ENCODE measurements at regions not wholly inside any gene's neighbourhood (a gene's known extent, or its start where the extent isn't known, plus 50 kb on each side); places are given as distances from the start of the nearest gene placed in this dataset.
"Not testable (repeated sequence)": the region's sequence is repeated elsewhere in the genome, so short reads cannot be mapped to it uniquely, and the experiment has no call there.

DNA sequence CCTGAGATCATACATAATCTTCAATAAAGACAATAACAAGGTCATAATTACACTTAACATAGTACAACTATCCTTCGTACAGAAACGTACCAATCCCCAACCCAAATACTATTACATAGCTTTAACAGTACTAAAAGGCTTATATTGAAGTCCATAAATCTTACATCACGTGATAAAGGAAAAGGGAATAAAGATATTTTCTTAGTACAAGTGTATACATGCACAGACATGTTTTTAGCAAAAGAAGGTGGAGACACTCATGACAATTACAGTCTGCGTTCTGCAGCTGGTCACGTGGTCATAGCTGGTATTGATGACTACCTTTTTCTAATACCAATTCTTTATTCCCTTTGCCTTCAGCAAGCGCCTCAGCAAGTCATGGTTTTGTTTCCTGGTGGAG is 464.5 kb upstream of the SLITRK5 start:
- H3K4me3 ChIP-seq (ENCODE audit: low read depth, low read length), result no peak overlapping the region
- TF ChIP-seq, protein P1, sequence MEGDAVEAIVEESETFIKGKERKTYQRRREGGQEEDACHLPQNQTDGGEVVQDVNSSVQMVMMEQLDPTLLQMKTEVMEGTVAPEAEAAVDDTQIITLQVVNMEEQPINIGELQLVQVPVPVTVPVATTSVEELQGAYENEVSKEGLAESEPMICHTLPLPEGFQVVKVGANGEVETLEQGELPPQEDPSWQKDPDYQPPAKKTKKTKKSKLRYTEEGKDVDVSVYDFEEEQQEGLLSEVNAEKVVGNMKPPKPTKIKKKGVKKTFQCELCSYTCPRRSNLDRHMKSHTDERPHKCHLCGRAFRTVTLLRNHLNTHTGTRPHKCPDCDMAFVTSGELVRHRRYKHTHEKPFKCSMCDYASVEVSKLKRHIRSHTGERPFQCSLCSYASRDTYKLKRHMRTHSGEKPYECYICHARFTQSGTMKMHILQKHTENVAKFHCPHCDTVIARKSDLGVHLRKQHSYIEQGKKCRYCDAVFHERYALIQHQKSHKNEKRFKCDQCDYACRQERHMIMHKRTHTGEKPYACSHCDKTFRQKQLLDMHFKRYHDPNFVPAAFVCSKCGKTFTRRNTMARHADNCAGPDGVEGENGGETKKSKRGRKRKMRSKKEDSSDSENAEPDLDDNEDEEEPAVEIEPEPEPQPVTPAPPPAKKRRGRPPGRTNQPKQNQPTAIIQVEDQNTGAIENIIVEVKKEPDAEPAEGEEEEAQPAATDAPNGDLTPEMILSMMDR (IDR thresholded peaks at IDR 0.05; ENCODE audit: borderline replicate concordance, insufficient read depth, low read depth, low read length), result no peak

DNA sequence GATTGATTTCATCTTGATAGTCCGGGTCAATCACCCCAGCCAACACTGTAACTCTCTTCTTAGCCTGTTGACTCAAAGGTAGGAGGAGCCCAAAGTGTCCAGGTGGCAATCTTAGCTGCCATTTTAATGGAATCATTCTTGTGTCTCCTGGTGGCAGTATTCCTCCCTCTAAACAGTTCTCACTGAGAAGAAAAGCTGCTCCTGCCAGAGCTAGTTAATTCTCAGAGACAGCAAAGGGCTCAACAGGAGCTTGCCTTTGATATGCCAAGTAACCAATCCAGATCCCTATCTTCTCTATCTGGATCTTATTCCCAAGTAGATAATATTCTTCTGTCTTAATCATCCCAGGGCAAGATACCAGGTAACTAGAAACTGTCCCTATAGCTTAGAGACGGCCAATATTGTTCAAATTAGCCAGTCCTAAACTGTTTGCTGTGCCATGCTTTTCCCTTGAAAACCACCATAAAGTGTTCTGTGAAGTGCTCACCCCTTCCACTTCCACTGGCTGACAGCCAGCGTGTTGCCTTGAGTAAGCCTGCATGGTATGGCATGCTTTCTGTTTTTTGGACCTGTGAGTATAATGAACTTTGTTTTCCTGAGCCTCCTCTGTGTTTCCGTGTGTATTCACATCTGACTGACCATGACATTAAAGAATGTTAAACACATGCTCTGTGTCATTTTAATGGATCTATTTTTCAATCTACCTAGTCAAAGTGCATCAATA is 463.7 kb upstream of the SLITRK5 start:
- no peak overlapping the region for H3K4me3 ChIP-seq (ENCODE audit: low read depth, low read length)
- TF ChIP-seq, protein P1 (IDR thresholded peaks at IDR 0.05; ENCODE audit: borderline replicate concordance, insufficient read depth, low read depth, low read length), result no peak

DNA sequence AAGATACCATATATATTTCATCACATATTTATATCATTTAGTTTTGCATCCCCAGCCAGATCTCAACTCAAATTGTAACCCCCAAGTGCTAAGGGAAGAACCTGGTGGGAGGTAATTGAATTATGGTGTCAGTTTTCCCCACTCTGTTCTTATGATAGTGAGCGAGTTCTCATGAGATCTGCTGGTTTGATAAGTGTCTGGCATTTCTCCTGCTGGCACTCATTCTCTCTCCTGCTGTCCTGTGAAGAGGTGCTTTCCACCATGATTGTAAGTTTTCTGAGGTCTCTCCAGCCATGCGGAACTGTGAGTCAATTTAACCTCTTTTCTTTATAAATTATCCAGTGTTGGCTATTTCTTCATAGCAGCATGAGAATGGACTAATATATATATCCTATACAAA is 462.5 kb upstream of the SLITRK5 start:
- no peak overlapping the region for H3K4me3 ChIP-seq (ENCODE audit: low read depth, low read length)
- TF ChIP-seq, protein P1 (IDR thresholded peaks at IDR 0.05; ENCODE audit: borderline replicate concordance, insufficient read depth, low read depth, low read length), result no peak

DNA sequence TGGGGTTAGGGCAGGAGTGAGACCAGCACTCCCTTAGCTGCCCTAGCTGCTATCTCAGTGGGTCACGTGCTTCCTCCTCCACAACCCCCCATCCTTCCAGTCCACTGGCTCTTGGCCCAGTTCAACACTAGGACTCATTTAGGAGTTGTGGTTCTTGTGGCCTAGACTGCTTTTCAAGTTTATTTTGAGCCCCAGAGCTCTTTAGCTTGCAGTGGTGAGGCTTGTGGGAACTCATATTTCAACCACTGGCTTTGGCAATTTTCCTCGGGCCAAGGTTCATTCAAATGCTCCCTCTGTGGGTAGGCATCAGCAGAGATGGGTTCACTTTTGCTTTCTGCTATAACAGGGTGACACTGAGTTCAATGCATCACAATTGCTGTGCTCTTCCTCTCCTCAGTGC is 436.2 kb upstream of the SLITRK5 start:
- TF ChIP-seq, protein P1 (IDR thresholded peaks at IDR 0.05; ENCODE audit: borderline replicate concordance, insufficient read depth, low read depth, low read length), result no peak

DNA sequence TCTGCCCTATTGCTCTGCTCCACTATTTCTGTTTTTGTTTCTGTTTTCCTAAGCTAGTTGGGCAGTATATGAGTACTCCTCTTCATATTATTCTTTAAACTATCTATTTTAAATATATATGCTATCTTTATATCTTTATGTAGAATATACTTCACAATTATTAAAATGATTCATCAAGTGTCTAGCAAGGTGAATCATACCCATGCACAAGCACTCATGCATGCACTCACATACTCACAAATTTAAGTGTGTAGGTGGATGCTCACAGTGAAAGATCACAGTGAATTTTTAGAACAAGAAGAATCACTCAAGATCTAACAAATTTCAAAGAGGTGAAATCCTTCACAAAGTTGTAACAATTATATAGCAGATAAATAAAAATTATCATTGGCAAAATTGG is 435.6 kb upstream of the SLITRK5 start:
- no peak overlapping the region for H3K4me3 ChIP-seq (ENCODE audit: low read depth, low read length)
- TF ChIP-seq, protein P1 (IDR thresholded peaks at IDR 0.05; ENCODE audit: borderline replicate concordance, insufficient read depth, low read depth, low read length), result no peak

More for the DNA sequence above, 436.2 kb upstream of the SLITRK5 start:
- H3K4me3 ChIP-seq (ENCODE audit: low read depth, low read length), result no peak overlapping the region

DNA sequence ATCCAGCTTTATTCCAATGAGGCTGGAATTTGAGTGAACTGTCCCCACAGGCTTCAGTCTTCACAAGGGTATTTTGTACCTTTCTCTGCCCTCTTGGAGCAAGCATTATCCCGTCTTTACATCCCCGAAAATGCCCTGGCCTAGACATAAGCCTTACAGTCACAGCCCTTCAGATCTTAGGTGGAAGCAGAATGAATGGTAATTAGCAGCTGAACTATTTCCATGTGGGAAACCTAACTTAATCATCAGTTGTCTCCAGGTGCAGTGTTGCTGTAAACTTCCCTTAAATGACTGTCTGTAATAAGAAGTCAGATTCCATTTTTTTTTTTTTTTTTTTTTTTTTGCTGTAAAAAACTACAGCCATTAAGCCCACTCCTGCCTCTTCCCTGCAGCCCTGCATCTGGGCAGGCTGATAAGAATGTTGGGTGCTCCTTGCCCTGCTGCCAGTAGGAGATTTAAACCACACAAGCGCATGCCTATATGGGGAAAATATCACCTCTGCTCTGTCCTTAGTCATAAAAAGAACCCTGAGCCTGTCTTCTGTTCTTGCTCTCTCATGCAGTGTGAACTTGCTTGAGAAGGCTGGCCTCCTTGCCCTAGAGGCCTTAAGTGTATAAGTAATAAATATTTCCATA is 426.8 kb upstream of the SLITRK5 start:
- no peak overlapping the region for H3K4me3 ChIP-seq (ENCODE audit: low read depth, low read length)
- TF ChIP-seq, protein P1 (IDR thresholded peaks at IDR 0.05; ENCODE audit: borderline replicate concordance, insufficient read depth, low read depth, low read length), result no peak

DNA sequence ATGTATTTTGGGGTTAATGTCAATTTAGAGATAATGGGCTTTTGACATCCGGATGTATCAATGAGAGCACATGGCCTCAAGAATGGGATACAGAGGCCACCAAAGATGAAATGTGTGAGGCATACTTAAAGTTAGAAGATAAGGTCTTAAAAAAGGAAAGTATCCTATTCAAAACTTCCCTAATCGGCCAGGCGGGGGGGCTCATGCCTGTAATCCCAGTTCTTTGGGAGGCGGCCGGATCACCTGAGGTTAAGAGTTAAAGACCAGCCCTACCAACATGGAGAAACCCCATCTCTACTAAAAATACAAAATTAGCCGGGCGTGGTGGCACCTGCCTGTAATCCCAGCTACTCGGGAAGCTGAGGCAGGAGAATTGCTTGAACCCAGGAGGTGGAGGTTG is 421.3 kb upstream of the SLITRK5 start:
- H3K4me3 ChIP-seq (ENCODE audit: low read depth, low read length), result not testable (repeated sequence)
